HT1080 (cell line): ENCODE measurements at regions not wholly inside any gene's neighbourhood (a gene's known extent, or its start where the extent isn't known, plus 50 kb on each side); places are given as distances from the start of the nearest gene placed in this dataset.

Source experiments
- DNase-seq: peaks from one replicate; pipeline ENCODE4 v3.0.0-alpha.2; 2015; ENCODE audit warnings: low read depth

DNA sequence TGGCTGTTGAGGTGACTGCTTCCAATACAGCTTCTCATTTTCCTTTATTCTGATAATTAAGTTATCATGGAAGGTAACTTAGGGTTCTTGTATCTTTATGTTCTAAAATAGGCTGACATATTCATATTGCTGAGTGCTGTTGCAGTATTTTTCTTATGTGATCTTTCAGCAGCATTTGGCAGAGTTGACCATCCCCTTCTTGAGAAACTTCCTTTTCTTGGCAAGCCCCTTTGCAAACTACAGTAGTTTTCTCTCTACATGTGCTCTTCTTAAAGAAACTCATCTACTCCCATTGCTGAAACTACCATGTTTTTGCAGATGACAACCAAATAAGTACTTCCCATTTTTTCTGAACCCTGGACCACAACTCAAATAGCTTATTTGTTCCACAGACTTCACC is 476.5 kb upstream of the TRIB2 start:
- DNase-seq = no peak

DNA sequence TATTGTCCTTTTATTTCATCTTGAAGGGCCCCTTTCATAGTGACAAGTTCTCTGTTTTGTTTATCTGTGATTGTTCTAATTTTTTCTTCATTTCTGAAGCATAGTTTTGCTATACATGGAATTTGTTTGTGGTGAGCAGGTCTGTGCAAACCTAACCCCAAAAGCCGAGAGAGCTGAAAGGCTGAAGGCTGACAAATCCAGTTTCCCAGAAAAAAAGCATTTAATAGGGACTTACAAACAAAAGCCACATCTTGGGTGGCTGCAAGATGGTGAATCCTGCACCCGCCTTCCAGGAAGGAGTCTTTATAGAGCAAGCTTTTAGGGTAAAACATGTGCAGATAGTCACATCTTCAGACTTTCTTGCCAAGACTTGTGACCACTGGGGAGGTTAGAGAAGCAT is 473.4 kb upstream of the TRIB2 start:
- no peak for DNase-seq

DNA sequence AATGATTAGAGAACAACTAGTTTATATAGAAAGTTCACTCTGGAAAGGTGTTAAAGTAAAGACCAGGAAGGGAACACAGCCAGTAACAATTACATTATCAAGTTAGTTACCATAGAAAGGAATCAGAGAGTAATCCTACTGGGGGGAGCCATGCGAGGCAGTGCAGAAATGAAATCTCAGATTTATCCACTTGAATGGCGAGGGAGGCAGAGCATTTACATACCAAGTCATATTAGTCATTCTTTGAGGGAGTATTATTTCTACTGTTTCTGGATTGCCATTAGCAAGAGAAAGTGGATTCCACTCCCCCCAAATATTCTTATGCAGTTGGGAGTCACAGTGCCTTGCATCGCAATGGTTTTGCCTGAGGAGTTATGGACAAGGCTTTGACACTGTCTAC is 472.7 kb upstream of the TRIB2 start:
- peak; percentile 37 for DNase-seq

DNA sequence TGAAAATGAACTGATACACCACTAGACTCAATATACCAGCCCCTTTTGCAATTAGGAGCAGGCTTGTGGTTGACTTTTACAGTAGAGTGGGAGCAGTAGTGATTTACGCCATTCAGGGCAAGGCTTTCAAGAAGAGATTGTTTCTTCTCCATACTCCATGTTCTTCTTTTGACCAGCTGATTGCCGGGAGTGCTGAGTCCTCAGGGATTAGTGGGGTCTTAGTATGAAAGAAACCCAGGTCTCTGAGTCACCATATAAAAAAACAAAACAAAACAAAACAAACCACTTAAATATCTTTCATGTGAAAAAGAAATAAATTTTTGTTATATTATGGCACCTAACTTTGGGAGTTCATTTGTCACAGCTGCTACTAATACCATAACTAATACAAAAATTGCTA is 465.6 kb upstream of the TRIB2 start:
- DNase-seq = no peak

DNA sequence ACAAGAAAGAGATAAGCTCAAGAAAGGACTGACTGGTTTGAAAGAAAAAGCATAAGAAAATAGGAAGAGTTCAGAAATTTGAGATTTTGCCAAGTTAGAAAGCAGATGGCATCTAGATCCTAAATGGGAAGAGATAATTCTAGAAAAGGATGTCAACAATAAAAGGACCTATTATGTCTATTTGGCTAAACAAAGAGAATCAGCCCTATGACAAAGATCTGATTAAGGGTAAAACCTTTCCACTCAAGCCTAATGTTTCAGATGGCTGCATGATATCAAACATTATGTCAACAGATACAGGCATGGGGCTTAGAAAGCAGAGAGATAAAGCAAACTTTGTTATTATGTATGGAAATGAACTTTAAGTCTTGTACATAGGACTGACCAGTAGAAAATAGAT is 465.0 kb upstream of the TRIB2 start:
- no peak for DNase-seq

DNA sequence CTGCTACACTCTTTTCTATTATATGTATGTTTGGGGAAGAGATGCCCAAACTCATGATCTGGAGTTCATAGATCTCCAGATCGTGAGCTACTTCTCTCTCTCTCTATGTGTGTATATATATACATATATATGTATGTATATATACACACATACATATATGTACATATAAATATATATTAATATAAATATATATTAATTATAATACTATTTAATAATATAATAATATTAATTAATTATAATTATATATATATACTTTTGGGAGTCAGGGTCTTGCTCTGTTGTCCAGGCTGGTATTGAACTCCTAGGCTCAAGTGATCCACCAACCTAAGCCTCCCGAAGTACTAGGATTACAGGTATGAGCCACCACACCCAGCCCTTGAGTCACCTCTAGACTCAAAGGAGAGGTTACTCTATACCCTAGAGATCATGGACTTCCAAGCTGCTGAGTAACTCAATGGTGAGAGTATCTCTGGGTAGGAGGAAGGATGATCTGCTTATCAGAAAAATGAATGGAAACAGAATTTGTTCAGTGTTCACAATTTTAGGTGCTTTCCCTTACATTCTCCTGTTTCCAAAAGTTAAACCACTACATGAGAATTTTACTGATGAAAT is 463.5 kb upstream of the TRIB2 start:
- DNase-seq = no peak

DNA sequence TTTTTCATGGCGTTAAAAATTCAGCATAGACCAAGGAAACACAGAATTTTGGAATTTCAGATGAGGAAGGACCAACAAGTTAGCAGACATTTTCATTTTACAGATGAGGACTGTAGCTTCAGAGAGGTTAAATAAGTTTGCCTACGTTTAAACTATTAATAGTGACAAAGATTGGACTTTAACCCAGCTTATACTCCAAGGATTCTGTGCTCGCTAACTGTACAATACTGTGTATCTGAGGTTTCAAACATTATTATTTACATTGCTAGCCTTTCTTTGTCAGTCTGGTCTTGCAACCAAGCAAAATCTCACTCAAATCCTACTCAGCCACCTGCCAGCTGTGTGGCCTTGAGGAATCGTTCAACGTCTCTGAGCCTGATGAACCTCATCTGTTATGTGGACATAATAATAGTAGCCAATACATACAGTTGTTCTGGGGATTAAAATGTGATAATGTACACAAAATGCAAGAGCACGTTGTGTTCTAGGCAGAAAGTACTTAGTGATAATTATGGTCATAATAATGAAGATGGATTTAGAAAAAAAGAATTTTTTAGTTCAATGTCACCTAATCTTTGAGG is 462.4 kb upstream of the TRIB2 start:
- DNase-seq = no peak

DNA sequence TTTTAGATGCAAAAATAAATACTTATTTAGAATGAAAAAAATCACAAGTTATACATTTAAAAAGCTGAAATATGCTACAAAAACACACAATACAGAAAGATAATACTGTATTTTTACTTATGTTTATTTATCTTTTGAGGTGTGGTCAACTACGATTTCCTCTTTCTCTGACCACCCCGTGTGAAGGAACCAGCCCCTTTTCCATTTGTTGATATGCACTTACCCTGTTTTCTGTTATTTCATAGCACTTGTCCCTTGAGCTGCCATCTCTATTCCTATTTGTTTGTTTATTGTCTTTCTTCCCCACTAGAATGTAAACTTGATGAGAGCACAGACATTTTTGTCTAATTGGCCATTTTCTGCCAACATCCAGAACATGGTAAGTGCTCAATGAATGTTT is 460.5 kb upstream of the TRIB2 start:
- DNase-seq = no peak

DNA sequence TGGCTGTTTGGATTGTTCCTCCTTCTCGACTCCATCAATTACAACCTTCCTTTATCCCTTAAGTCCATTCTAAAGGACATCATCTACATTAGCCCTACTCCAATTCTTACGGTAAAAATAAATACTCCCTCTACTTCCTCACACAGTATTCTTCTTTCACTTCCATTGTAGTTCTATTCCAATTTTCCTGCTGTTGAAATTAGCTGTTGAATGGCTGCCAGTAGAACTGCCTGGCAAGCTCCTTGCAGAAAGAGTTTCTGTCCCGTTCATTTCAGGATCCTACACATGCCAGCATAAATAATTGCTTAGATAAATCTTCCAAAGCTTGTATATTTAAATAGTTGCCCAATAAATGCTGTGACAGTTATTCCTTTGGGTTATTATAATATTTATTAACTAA is 459.3 kb upstream of the TRIB2 start:
- DNase-seq = no peak

DNA sequence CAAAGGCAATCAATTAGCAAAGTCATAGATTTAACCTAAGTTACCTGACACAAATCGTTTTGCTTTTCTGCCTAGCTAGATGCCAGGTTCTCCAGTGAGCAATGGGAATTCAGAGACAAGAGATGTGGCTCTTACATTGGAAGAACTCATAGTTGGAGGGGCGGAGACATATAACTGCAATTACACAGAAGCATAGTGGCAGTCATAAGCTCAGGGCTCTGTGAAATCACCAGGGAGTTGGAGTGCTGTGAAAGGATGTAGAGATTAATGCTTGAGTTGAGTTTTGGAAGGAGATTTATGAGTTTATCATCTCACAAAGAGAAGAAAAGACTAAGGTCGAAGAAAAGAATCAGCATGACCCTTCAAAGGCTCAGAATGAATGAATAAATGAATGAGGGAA is 457.2 kb upstream of the TRIB2 start:
- DNase-seq = no peak

DNA sequence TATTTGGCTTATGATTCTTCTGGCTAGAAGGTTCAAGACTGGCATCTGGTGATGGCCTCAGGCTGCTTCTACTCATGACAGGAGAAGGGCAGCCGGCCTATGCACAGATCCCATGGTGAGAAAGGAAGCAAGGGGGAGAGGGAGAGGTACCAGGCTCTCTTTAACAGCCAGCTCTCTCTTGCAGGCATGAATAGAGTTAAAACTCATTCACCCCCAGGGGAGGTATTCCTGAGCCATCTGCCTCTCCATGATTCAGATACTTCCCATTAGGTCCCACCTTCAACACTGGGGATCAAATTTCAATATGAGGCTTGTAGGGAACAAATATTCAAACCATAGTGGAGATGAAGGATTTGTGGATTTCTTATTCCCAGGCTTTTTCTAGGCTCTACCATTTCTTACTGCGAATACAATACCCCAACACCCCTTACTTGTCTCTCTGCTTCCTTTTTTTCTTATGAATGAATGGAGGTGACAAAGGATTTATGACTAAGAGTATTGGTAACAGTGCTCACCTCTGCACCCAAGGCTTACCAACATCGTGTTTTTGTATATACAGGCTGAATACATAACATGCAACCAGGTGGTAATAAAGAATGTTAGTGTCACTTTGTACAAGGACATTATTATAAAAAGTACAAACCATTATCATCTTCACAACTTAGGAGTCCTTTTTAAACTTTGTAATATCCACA is 454.6 kb upstream of the TRIB2 start:
- DNase-seq = peak; percentile 19

DNA sequence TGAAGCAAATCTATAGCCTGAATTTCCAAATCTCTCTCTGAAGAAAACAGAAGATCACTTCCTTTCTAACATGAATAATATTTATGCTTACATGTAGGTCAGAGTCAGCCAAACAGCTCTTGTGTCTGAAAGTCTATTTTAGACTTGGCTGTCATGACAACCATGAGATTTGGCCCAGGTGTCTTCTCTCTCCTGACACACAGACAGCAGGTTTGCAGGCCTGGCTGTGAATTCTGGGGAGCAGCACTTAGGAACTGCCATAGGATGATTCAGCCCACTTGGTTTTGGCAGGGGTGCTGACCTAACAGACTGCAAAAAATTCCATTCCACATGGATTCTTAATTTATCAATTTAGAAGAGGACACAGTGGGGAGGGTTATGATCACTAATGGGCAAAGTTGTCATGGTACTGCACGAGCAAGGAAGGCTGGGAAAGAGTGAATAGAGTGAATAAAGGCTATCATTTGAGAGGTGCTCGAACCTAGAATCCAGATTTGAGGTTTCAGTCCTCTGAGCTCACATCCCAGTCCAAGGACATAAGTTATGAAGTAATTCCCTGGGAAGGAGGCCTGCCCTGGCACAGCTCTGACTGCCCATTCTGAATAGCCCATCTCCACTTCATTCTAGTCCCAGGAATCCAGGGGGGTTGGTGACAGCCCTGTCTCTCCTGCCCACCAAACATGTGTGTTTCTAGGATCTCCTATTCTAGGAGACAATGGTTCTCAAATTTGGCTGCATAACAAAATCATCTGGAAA is 453.9 kb upstream of the TRIB2 start:
- no peak for DNase-seq

DNA sequence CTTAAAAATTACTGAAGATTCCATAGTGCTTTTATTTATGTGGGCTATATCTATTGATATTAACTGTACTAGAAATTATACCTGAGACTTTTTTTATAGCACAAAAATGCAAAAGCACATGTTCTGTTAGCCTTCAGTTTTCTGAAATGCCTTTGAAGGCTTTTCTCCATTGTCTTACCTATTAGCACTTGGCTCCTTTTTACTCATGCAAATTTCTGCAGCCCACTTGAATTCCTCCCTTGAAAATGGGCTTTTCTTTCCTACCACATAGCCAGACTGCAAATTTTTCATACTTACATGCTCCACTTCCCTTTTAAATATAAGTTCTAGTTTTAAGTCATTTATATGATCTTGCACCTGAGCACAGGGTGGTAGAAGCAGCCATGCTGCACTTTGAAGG is 453.0 kb upstream of the TRIB2 start:
- no peak for DNase-seq

DNA sequence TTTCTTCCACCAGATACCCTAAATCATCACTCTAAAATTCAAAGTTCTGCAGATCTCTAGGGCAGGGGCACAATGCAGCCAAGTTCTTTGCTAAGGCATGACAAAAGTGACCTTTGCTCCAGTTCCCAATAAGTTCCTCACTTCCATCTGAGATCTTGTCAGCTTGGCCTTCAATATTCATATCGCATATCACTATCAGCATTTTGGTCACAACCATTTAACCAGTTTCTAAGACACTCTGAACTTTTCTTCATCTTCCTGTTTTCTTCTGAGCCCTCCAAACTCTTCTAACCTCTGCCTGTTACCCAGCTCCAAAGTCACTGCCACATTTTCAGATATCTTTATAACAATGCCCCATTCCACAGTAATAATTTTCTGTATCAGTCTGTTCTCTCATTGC is 452.6 kb upstream of the TRIB2 start:
- DNase-seq = no peak

DNA sequence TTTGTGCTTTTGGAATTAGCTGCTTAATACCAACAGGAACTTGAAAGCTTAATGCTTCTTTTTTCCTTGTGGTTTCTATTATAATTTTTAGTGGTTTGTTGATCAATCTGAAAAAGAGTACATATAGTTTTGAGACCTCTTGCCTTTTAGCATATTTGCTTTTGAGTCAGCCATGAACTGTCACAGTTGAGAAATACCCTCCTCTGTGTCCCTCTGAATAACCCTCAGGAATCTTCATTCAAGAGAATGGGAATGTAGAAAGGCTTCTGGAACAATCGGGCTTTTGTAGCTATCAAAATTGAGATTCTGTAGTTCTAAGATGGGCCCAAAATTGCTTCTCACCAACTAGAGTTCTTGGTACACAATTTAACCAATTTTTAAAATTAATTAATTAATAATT is 451.1 kb upstream of the TRIB2 start:
- DNase-seq = no peak

DNA sequence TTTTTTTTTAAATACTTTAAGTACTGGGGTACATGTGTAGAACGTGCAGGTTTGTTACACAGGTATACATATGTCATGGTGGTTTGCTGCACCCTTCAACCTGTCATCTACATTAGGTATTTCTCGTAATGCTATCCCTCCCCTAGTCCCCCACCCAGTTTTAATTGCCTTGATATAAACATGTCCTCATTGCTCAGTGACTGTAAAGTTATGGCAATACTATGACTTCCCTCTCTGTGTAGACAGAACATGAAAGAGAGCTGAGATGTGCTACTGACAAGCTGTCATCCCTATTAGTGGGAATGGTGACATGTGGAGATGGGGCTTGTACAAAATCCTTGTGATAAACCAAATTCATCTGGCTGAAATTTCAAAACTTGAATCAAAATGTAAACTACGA is 449.7 kb upstream of the TRIB2 start:
- no peak for DNase-seq

DNA sequence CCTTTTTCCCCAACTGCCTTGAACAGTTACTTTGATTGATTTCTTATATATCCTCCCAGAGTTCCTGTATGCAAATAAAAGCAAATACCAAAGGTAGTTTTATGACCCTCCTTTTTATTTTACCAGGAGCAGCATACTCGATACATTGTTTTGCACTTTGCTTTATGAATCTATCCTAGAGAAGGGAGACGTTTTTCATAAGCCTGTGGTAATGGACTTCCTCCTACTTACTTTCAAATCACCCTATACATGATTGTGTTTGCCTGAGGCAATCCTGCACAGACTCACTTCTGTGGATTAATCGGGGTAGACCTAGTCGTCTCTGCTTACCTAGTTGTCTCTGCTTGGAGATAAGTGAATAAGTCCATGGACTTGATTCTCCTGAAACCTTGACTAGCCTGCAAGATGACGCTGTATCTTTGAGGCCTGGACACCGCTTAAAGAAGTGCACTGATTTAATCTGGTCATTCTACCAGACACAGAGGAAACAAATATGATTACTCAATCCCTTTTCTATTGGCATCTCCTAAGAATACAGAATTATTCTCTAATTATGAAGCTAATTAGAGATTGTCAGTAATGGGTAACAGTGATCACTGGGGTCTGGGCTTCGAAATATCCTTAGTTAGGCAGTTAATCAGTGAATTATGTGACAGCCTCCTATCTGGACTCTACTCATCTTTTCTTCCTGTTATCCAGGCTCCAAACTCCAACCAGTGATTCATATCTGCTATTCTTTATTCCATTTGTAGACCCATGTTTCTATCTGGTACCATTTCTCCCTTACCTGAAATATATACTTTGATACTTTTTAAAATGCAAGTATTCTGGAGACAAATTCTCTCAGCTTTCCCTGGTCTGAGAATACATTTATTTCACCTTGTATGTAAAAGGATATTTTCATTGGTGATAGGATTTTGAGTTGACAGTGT is 447.4 kb upstream of the TRIB2 start:
- no peak for DNase-seq

DNA sequence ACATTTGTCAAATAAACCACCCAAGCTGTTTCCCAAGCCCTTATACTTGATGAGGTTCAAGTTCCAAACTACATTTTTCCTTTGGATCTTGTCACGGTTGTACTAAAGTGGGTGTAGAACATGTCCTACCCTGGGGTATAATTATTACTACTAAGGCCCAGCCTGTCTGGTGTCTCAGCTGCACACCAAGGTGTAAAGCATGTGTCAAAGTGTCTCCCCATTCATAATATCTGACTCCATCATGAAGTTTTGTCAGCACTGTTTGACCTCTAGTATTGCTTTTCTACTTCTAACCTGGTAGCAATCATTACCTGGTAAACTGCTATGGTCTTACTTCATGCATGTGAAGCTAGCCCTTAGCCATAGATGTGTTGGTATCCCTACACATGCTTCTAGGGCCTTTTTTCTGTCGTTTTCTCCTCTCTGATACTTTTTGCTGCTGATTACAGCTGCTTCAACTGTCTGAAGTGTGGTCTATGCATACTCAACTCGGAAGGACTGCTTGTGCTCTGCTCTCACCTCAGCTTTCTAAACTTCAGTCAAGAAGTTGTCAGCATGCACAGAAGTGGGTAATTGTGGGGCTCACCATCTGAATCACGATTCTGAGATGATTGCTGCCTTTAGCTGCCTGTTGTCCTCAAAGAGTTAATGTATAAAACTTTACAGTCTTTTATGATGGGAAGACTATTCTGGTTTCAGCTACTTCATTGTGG is 445.7 kb upstream of the TRIB2 start:
- no peak for DNase-seq

DNA sequence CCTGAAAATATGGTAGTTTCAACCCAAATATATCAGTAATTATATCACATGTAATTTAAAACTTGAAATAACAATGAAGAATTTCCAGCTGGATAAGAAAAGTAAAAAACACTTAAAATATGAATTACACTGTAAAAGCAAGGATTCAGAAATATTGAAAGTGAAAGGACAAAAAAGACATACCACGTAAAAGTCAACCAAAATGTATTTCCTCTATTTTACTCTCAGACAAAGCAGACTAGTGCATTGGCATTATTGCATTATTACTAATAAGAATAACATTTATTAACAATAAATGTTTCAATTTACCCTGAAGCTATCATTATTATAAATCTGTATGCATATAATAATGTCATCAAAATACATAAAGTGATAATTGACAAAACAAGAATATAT is 445.1 kb upstream of the TRIB2 start:
- DNase-seq = no peak

DNA sequence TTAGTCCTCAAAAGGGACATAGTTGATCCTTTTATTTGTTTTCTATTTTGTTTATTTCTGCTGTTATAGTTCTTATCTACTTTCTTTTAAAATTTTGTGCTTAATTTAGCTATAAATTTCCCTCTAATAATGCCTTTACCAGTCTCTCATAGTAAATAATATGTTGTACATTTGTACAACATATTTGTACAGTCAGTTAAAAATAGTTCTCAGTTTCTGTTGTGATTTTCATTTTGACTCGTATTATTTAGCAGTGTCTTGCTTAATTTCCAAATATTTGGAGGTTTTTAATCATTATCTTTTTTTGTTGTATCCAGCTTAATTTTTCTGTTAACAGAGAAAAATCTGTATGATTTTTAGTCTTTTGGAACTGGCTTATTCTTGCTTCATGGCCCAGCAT is 443.6 kb upstream of the TRIB2 start:
- no peak for DNase-seq

DNA sequence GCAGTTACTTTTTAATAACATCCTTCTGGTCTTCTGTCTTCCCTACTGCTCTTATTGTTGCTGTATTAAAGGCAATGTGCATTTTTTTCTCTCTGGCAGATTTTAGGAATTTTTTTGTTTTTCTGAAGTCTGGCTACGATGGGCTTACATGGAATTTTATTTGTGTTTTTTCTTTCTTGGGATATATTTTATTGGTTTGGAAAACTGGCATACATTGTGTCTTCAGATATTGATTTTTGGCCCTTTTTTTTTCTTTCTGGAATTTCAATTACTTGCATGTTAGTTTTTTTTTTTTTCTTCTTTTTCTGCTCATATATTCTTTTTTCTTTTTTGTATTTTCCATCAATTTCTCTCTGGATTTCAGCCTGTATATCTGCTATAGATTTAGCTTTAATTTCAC is 442.1 kb upstream of the TRIB2 start:
- no peak for DNase-seq
